ENCODE measurements at regions not wholly inside any gene's neighbourhood (a gene's known extent, or its start where the extent isn't known, plus 50 kb on each side); places are given as distances from the start of the nearest gene placed in this dataset.
"Not testable (repeated sequence)": the region's sequence is repeated elsewhere in the genome, so short reads cannot be mapped to it uniquely, and the experiment has no call there.

DNA sequence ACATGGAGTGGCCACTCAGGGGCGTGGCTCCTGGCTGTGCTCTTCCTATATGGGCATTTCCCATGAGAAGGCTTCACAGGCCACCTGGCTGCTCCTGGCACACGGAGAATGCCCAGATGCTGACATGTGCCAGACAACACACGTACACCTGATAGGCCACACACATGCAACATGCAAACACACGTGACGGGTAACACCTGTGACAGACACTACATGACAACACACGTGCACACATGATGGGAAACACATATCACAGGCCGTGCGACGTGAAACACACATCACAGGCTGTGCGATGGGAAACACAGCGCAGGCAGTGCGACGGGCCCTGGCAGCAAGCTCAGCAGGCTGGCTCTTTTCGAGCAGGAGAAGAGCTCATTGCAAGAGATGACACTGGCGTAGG lies 94.3 kb upstream of the HMX1 start:
- not testable (repeated sequence) for FAIRE-seq

GRCh38 chr4:8964201-8964788 lies 92.7 kb upstream of the HMX1 start:
- FAIRE-seq, result not testable (repeated sequence)

DNA sequence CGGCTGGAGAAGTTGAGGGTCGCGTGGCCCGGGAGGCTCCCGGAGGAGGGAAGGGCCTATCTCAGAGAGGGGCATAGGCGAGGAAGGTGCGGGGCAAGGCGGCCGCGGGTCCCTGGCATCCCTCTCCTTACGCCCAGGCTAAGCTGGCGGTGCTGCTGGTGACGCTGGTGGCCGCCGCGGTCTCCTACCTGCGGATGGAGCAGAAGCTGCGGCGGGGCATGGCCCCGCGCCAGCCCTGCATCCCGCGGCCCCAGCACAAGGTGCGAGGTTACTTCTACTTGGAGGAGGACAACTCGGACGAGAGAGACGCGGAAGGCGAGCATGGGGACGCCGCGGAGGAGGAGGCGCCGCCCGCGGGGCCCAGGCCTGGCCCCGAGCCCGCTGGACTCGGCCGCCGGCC lies 91.9 kb upstream of the HMX1 start:
- FAIRE-seq, result not testable (repeated sequence)

GRCh38 chr4:8961343-8961742 lies 89.7 kb upstream of the HMX1 start:
- FAIRE-seq, result not testable (repeated sequence)

DNA sequence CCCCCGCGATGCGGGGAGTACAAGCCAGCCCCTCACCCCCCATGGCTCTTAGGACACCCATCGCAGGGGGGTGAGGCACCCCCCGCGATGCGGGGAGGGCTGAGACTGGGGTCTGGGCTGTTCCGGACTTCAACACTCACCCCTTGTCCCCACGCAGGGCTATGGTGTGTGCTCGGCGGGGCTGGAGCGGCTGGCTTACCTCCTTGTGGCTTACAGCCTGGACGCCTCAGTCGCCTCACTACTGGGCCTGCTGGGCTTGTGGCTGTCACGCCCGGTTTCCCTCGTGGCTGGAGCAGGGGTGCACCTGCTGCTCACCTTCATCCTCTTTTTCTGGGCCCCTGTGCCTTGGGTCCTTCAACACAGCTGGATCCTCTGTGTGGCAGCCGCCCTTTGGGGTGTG lies 87.8 kb upstream of the HMX1 start:
- not testable (repeated sequence) for FAIRE-seq

DNA sequence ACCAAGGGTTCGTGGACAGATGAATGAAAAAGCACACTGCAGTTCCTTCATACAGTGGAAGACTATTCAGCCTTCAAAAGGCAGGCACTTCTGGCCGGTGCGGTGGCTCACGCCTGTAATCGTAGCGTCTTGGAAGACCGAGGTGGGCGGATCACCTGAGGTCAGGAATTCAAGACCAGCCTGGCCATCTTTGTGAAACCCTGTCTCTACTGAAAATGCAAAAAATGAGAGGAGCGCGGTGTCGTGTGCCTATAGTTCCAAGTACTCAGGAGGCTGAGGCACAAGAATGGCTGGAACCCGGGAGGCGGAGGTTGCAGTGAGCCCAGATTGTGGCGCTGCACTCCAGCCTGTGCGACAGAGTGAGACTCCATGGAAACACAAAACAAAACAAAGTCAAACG lies 82.4 kb upstream of the HMX1 start:
- not testable (repeated sequence) for FAIRE-seq

GRCh38 chr4:8952791-8953190 lies 81.2 kb upstream of the HMX1 start:
- FAIRE-seq, result not testable (repeated sequence)

DNA sequence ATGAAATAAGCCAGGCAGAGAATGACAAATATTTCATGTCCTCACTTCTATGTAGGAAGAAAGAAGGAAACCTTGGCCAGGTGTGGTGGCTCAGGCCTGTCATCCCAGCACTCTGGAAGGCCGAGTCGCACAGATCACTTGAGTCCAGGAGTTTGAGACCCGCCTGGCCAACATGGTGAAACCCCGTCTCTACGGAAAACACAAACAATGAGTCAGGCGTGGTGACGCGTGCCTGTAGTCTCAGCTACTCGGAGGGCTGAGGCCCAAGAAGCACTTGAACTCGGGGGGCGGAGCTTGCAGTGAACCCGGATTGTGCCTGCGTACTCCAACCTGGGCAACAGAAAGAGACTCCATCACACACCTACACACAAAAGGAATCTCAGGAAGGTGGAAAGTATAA lies 80.5 kb upstream of the HMX1 start:
- FAIRE-seq, result not testable (repeated sequence)

DNA sequence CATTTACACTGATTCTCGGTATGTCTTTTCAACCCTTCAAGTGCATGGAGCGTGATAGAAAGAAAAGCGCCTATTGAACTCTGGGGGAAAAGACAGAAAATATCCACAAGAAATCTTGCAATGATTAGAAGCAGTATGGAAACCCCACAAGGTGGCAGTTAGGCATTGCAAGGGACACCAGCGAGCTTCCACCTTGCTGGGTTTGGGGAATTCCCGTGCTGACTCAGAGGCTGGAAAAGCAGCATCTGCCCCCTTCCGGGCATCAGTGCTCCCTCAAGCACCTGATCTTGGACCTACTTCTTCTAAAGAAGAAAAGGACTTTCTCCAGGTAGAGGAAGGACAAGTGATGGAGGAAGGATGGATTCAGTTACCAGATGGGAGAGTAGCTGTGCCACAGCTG lies 73.9 kb upstream of the HMX1 start:
- FAIRE-seq, result not testable (repeated sequence)

DNA sequence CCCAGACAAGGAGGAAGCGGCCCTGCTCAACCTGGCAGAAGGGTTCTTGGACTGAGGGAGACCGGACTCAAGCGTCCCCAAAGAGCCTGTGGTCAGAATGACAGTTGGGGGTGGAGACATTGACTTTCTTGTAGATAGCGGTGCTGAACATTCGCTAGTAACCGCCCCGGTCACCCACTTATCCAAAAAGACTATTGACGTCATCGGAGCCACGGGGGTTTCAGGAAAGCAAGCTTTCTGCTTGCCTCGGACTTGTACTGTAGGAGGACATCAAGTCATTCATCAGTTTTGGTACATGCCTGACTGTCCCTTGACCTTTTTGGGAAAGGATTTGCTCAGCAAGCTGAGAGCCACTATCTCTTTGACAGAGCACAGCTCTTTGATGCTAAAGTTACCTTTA lies 71.7 kb upstream of the HMX1 start:
- not testable (repeated sequence) for FAIRE-seq

DNA sequence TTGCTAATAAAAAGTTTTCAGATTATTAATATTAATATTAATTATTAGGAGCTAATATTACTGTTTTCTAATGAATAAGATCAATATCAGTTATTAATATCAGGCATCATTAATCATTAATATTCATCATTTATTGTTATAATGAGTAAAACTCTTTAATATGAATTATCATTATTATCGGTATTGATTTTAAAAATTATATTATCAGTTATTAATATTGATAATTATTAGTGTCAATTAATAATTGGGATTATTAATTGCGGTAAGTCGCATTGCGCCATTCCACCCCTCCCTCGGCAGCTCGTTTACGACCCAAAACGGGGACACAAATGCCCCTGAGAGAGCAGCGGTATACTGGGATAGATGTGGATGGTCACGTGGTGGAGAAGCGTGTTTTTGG lies 70.4 kb upstream of the HMX1 start:
- FAIRE-seq, result peak; percentile 17

DNA sequence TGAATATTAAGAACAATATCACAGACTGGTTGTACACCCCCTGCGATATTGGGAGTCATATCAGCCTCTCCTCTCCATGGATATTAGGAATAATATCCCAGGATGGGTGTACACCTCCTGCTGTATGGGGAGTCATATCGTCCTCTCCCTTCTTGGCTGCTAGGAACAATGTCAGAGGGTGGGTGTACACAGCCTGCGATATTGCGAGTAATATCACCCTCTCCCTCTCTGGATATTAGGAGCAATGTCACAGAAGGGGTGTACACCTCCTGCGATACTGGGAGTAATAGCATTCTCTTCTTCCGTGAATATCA lies 69.8 kb upstream of the HMX1 start:
- not testable (repeated sequence) for FAIRE-seq

DNA sequence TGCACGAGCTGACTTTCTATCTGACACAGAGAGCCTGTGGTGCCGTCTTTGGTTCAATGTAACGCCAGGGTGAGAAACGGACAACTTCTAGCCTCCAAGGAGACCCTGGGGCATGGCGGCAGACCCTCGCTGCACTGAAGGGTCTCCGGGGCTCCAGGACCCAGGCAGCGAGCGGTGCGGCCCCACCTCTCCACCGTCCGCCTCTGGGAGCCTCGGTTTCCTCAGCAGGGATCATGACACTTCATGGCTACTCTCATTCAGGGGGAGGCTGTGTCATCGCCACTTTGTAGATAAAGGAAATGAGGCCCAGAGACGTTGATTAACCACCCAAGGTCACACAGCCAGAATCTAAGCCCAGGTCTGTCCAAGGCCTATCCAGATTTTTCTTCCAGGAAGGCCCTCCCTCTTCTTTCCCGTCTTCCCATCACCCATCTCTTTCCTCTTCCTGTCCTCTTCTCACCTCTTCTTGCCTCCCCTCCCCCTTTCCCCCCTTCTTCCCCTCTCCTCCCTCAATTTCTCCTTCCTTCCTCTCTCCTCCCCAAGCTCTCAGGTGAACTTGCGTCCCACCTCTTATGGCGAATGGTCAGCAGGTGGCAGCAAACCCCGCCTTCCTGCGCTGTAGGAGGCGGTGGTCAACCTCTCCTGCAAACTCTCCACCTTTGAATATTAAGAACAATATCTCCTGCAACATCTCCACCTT lies 69.3 kb upstream of the HMX1 start:
- FAIRE-seq, result no peak

- FAIRE-seq, result no peak
Measured at GRCh38 chr4:8939840-8940742, 68.5 kb upstream of the HMX1 start.

DNA sequence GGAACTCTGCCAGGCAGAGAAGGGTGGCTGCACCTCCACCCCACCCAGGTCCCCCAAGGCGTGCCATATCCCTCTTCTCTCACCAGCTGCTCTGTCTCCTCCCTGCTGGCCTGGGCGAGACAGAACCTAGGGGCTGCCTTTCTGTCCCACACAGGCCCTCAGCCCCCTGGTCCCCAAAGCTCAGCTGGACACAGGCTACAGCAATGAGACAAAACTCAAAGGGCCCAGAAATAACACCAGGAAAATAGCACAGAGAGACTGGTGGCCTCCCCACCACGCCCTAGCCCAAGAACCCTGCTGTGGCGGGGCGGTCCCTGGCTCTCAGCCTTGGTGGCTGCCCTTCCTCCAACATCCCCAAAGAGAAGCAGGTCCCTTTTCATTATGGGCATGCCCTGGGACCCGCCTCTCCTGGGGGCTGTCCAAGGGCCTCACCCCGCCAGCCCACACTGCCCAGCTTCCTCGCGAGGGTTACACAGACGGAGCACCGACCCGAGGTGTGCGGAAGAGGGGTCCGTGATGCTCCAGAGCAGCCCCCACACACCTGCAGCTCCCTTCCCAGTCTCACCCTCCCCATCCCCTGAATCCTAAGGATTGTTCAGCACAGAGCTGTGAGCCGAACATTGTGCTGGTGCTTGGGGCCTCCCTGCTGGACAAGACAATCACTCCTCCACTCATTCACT lies 67.7 kb upstream of the HMX1 start:
- no peak for FAIRE-seq

- FAIRE-seq, result no peak
Measured at GRCh38 chr4:8938623-8939022, 67.0 kb upstream of the HMX1 start.

DNA sequence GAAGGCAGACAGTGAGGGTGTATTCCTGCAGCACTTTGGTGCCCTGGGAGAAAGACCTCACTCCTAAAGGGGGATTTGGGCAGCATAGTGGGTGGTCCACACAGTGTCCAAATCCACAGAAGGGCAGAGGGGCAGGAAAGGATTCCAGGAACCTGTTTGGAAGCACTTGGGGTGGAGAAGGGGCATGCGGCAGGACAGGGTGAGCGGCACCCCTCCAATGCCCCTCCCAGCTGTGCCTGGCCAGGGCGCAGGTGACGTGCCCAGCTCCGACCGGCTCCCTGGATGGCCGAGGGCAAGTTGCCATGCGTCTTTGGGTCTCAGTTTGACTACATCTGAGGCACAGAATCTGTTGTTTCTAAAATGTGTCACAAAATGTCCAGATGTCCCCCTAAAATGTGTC lies 66.5 kb upstream of the HMX1 start:
- no peak for FAIRE-seq

GRCh38 chr4:8932884-8933283 lies 61.2 kb upstream of the HMX1 start:
- FAIRE-seq, result no peak

DNA sequence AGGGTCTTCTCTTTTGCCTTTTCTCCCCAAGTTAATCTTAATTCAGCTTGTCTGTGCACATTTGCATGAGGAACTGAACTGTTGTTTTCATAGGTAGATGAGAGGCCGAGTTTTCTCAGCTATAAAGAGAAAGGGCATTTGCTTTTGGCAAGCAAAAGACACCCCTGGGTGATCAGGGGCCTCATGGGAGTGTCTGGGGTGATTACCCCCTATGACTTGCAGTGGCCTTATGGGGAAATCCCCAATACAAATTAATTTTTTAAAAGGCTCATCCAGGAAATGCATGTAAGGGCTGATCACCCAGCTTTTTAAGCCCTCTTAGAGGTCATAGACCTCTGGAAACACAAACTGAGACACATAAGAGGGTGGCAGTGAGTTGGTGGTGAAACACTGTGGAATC lies 56.4 kb upstream of the HMX1 start:
- FAIRE-seq, result no peak

DNA sequence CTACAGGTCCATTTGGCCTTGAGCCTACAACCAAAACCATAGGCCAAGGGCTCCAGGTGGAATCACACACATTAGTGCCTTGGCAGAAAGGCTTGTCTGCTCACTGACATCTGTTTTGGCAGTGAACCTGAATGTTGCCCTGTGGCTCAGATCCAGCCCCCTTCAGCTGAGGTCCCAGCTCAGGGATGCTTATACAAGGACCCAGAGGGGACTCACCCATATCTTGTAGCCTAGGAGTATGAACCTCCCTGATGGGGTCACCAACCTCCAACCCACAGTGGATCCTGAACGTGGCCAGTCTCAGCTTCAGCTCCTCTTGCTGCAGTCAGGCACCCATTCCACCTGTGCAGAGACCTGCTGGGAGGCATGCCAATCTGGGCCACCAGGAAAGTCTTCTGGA lies 50.8 kb upstream of the HMX1 start:
- no peak for FAIRE-seq

DNA sequence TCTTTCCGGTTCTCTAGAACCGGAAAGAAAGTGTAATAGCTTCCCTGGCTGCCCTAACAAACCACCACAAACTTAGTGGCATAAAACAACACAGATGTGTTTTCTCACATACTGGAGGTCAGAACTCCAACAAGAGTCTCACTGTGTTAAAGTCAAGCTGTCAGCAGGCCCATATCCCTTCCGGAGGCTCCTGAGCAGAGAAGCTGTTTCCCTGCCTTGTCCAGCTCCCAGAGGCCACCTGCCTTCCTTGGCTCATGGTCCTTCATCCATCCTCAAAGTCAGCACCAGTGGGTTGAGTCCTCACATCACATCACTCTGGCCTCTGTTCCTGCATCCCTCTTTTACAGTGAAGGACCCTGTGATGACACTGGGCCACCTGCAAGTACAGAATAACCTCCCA lies 49.8 kb upstream of the HMX1 start:
- FAIRE-seq, result no peak

Data from TTC549 (cell line).